ENCODE measurements at regions not wholly inside any gene's neighbourhood (a gene's known extent, or its start where the extent isn't known, plus 50 kb on each side); places are given as distances from the start of the nearest gene placed in this dataset.

GRCh38 chr20:57835588-57836455 is 126.0 kb upstream of the PMEPA1 start:
- H3K27me3 ChIP-seq (replicated peaks; ENCODE audit: insufficient read depth, low read depth, low read length, poor library complexity) = no peaks in the 10 kb centered on the region
- DNase-seq (ENCODE audit: low spot score) = no peak
- CTCF ChIA-PET = no interaction called here
- H3K36me3 ChIP-seq (ENCODE audit: insufficient read depth, low read length, poor library complexity, severe bottlenecking) = no peaks in the 10 kb centered on the region
- BruUV-seq (replicated peaks) = no TSS peak
- no peak overlapping the region for H3K4me3 ChIP-seq (ENCODE audit: low read depth, low read length, poor library complexity, severe bottlenecking)
- TF ChIP-seq CTCF (conservative IDR thresholded peaks at IDR 0.05; ENCODE audit: low read depth, low read length) = no peak
- no peak for TF ChIP-seq EZH2 (IDR thresholded peaks at IDR 0.05; ENCODE audit: borderline replicate concordance, low read depth, low read length, poor library complexity, severe bottlenecking)
- H3K4me1 ChIP-seq (ENCODE audit: insufficient read depth, low read length, poor library complexity, severe bottlenecking) = no peaks in the 10 kb centered on the region
- no peak overlapping the region for H3K27ac ChIP-seq (ENCODE audit: low read depth, low read length, poor library complexity, severe bottlenecking)
- POLR2A ChIA-PET (ENCODE audit: low non-redundant PET) = no interaction called here
- H3K9me3 ChIP-seq (ENCODE audit: low read depth, low read length, poor library complexity, severe bottlenecking) = no peaks in the 10 kb centered on the region
- intact Hi-C loops (cut with micrococcal nuclease; ENCODE audit: unreplicated experiment) = no loop called here

- TF ChIP-seq CTCF (conservative IDR thresholded peaks at IDR 0.05; ENCODE audit: low read depth, low read length) (no peak), EZH2 (IDR thresholded peaks at IDR 0.05; ENCODE audit: borderline replicate concordance, low read depth, low read length, poor library complexity, severe bottlenecking) (no peak)
- Histone ChIP-seq H3K27me3 (replicated peaks; ENCODE audit: insufficient read depth, low read depth, low read length, poor library complexity) (no peaks in the 10 kb centered on the region), H3K4me3 (ENCODE audit: low read depth, low read length, poor library complexity, severe bottlenecking) (no peak overlapping the region), H3K36me3 (ENCODE audit: insufficient read depth, low read length, poor library complexity, severe bottlenecking) (no peaks in the 10 kb centered on the region), H3K9me3 (ENCODE audit: low read depth, low read length, poor library complexity, severe bottlenecking) (no peaks in the 10 kb centered on the region), H3K4me1 (ENCODE audit: insufficient read depth, low read length, poor library complexity, severe bottlenecking) (no peaks in the 10 kb centered on the region), H3K27ac (ENCODE audit: low read depth, low read length, poor library complexity, severe bottlenecking) (no peak overlapping the region)
- CTCF ChIA-PET = no interaction called here
- intact Hi-C loops (cut with micrococcal nuclease; ENCODE audit: unreplicated experiment) = no loop called here
- no TSS peak for BruUV-seq (replicated peaks)
- POLR2A ChIA-PET (ENCODE audit: low non-redundant PET) = no interaction called here
- no peak for DNase-seq (ENCODE audit: low spot score)
Observed at GRCh38 chr20:57835074-57835452, 125.2 kb upstream of the PMEPA1 start.

GRCh38 chr20:57834306-57835073 is 124.7 kb upstream of the PMEPA1 start:
- Histone ChIP-seq H3K27me3 (replicated peaks; ENCODE audit: insufficient read depth, low read depth, low read length, poor library complexity) (no peaks in the 10 kb centered on the region), H3K9me3 (ENCODE audit: low read depth, low read length, poor library complexity, severe bottlenecking) (no peaks in the 10 kb centered on the region), H3K27ac (ENCODE audit: low read depth, low read length, poor library complexity, severe bottlenecking) (no peak overlapping the region), H3K4me1 (ENCODE audit: insufficient read depth, low read length, poor library complexity, severe bottlenecking) (no peaks in the 10 kb centered on the region), H3K36me3 (ENCODE audit: insufficient read depth, low read length, poor library complexity, severe bottlenecking) (no peaks in the 10 kb centered on the region), H3K4me3 (ENCODE audit: low read depth, low read length, poor library complexity, severe bottlenecking) (no peak overlapping the region)
- intact Hi-C loops (cut with micrococcal nuclease; ENCODE audit: unreplicated experiment) = no loop called here
- ChIA-PET CTCF (no interaction called here), POLR2A (ENCODE audit: low non-redundant PET) (no interaction called here)
- TF ChIP-seq EZH2 (IDR thresholded peaks at IDR 0.05; ENCODE audit: borderline replicate concordance, low read depth, low read length, poor library complexity, severe bottlenecking) (no peak), CTCF (conservative IDR thresholded peaks at IDR 0.05; ENCODE audit: low read depth, low read length) (no peak)
- DNase-seq (ENCODE audit: low spot score) = no peak
- BruUV-seq (replicated peaks) = no TSS peak
